ENCODE measurements at regions not wholly inside any gene's neighbourhood (a gene's known extent, or its start where the extent isn't known, plus 50 kb on each side); places are given as distances from the start of the nearest gene placed in this dataset.

DNA sequence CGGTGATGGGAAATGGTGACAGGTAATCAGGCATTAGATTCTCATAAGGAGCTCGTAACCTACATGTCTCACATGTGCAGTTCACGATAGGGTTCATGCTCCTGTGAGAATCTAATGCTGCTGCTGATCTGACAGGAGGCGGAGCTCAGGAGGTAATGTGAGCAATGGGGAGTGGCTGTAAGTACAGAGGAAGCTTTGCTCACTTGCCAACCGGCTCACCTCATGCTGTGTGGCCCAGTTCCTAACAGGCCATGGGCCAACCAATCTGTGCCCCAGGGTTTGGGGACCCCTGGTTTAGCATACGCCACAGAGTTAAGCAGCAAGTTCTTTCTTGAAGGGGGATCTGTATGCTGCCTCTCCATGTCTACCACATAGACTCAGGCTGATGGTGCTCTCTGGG, 133.1 kb downstream of the IQUB start:
- no peak overlapping the region for H3K4me3 Mint-ChIP-seq
- no peaks in the 10 kb centered on the region for H3K9me3 Mint-ChIP-seq
- intact Hi-C loops (cut with micrococcal nuclease), result no loop called here
- CTCF ChIA-PET, result no interaction called here
- no peaks in the 10 kb centered on the region for H3K36me3 Mint-ChIP-seq (ENCODE audit: low read depth)
- no peaks in the 10 kb centered on the region for H3K4me1 Mint-ChIP-seq (ENCODE audit: low read depth)
- DNase-seq (no peak), ATAC-seq (no peak)
- TF ChIP-seq, protein P1, sequence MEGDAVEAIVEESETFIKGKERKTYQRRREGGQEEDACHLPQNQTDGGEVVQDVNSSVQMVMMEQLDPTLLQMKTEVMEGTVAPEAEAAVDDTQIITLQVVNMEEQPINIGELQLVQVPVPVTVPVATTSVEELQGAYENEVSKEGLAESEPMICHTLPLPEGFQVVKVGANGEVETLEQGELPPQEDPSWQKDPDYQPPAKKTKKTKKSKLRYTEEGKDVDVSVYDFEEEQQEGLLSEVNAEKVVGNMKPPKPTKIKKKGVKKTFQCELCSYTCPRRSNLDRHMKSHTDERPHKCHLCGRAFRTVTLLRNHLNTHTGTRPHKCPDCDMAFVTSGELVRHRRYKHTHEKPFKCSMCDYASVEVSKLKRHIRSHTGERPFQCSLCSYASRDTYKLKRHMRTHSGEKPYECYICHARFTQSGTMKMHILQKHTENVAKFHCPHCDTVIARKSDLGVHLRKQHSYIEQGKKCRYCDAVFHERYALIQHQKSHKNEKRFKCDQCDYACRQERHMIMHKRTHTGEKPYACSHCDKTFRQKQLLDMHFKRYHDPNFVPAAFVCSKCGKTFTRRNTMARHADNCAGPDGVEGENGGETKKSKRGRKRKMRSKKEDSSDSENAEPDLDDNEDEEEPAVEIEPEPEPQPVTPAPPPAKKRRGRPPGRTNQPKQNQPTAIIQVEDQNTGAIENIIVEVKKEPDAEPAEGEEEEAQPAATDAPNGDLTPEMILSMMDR (IDR thresholded peaks at IDR 0.05), result no peak
- H3K27ac Mint-ChIP-seq, result no peak overlapping the region
- POLR2A ChIA-PET, result no interaction called here
- no peaks in the 10 kb centered on the region for H3K27me3 Mint-ChIP-seq

DNA sequence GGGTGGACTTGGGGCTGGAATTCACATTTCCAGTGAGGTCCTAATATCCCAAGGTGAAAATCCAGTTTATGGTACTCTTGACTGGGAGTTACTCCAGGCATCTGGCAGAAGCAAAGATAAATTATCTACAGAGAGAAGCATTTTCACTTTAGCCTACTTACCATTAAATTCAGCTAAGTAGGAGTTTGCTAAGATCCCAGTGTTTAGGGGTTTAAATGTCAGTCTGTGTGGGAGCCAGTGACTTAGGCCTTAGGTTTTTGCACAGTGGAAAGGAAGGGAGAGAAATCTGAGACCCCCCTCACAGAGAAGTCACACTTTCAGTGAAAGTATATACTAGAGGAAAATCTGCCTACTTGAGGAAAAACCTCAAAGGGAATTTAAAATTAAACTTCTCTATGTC, 134.2 kb downstream of the IQUB start:
- Mint-ChIP-seq H3K27ac (no peak overlapping the region), H3K27me3 (no peaks in the 10 kb centered on the region), H3K36me3 (ENCODE audit: low read depth) (no peaks in the 10 kb centered on the region), H3K9me3 (no peaks in the 10 kb centered on the region), H3K4me1 (ENCODE audit: low read depth) (no peaks in the 10 kb centered on the region), H3K4me3 (no peak overlapping the region)
- no peak for ATAC-seq
- TF ChIP-seq, protein P1 (IDR thresholded peaks at IDR 0.05), result no peak
- POLR2A ChIA-PET, result no interaction called here
- intact Hi-C loops (cut with micrococcal nuclease), result no loop called here
- no peak for DNase-seq
- CTCF ChIA-PET, result no interaction called here

DNA sequence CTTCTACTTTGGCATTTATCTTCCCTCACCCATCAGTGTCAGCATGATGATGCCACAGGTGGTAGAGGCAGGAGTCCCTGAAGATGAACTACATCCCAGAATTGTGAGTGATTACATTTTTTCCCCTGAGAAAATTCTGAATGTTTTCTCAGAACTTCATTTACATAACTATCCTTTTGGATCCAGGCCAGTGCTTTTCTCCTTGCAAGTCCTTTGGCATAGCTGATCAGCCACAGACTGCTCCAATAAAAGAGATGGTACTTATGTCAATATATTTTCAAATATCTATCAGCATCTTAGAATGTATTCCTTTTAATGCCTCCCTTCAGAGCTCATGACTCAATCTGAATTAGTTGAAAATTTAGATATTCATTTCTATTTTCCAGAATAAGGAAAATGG, 135.5 kb downstream of the IQUB start:
- Mint-ChIP-seq H3K4me1 (ENCODE audit: low read depth) (no peaks in the 10 kb centered on the region), H3K27me3 (no peaks in the 10 kb centered on the region), H3K27ac (no peak overlapping the region), H3K9me3 (no peaks in the 10 kb centered on the region), H3K4me3 (no peak overlapping the region), H3K36me3 (ENCODE audit: low read depth) (no peaks in the 10 kb centered on the region)
- no peak for DNase-seq
- TF ChIP-seq, protein P1 (IDR thresholded peaks at IDR 0.05), result no peak
- intact Hi-C loops (cut with micrococcal nuclease), result no loop called here
- ChIA-PET POLR2A (no interaction called here), CTCF (no interaction called here)
- ATAC-seq, result no peak

DNA sequence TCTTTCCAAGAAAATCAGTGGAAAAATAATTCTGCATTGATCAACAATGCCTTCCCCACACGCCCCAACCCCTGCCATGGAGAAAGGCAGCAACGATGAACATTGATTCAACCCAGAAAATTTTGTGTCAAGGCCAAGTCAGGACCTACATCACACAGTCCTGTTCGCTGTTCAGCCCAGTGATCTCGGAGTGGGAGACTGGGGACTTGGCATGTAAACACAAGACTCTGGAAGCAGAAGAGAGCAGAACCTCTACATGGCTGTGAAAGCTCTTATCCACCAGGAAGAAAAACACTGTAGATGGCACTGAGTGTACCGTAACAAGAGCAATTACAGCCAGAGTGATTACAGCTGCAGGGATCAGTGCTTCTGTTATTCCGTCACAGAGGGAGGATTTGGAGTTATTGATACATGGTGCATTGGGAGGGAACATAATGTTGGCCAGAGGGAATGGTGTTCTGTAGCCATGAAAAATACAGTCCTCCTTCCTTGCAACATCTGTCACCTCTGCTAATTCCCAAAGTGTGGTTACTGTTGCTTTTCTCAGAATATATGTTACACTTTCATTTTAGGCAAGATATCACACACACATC, 136.6 kb downstream of the IQUB start:
- DNase-seq (no peak), ATAC-seq (no peak)
- Mint-ChIP-seq H3K27ac (no peak overlapping the region), H3K27me3 (no peaks in the 10 kb centered on the region), H3K4me1 (ENCODE audit: low read depth) (no peaks in the 10 kb centered on the region), H3K9me3 (no peaks in the 10 kb centered on the region), H3K36me3 (ENCODE audit: low read depth) (no peaks in the 10 kb centered on the region), H3K4me3 (no peak overlapping the region)
- CTCF ChIA-PET, result no interaction called here
- TF ChIP-seq, protein P1 (IDR thresholded peaks at IDR 0.05), result no peak
- POLR2A ChIA-PET, result no interaction called here
- intact Hi-C loops (cut with micrococcal nuclease), result no loop called here

DNA sequence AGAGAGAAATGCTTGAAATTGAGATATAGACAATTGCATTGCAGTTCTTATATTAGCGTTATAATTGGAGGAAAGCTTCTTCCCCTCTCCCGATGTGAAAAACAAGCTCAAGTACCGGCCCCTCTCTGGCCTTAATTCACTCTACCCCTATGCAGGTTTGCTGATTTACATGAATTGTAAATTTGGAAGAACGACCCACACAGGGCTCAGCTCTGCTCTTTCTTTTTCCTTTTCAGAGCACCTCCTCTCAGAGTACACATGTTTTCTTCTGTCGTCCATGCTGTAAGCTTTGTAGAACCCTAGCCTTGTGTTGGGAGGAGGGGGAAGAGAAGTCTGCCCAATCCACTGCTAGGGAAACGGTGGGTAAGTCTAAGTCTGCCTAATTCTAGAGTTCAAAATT, 140.8 kb downstream of the IQUB start:
- intact Hi-C loops (cut with micrococcal nuclease), result no loop called here
- no peak for DNase-seq
- ChIA-PET CTCF (no interaction called here), POLR2A (no interaction called here)
- H3K4me3 Mint-ChIP-seq, result no peak overlapping the region
- no peaks in the 10 kb centered on the region for H3K27me3 Mint-ChIP-seq
- no peaks in the 10 kb centered on the region for H3K36me3 Mint-ChIP-seq (ENCODE audit: low read depth)
- no peak for ATAC-seq
- no peak overlapping the region for H3K27ac Mint-ChIP-seq
- H3K4me1 Mint-ChIP-seq (ENCODE audit: low read depth), result no peaks in the 10 kb centered on the region
- TF ChIP-seq, protein P1 (IDR thresholded peaks at IDR 0.05), result no peak
- no peaks in the 10 kb centered on the region for H3K9me3 Mint-ChIP-seq

All from activated CD8-positive, alpha-beta T cell treated with anti-CD3 and anti-CD28 coated beads for 36 hours (primary cell).